Activated gamma-delta T cell treated with anti-CD3 and anti-CD28 coated beads, Interleukin-2, amount 50 U/mL, for 16 hours (primary cell): ENCODE measurements at regions not wholly inside any gene's neighbourhood (a gene's known extent, or its start where the extent isn't known, plus 50 kb on each side); places are given as distances from the start of the nearest gene placed in this dataset.
"Not testable (repeated sequence)": the region's sequence is repeated elsewhere in the genome, so short reads cannot be mapped to it uniquely, and the experiment has no call there.

Experiments
- DNase-seq: peaks from one replicate; pipeline ENCODE4 v3.0.0-alpha.2; 2020; ENCODE audit warnings: low read depth

DNA sequence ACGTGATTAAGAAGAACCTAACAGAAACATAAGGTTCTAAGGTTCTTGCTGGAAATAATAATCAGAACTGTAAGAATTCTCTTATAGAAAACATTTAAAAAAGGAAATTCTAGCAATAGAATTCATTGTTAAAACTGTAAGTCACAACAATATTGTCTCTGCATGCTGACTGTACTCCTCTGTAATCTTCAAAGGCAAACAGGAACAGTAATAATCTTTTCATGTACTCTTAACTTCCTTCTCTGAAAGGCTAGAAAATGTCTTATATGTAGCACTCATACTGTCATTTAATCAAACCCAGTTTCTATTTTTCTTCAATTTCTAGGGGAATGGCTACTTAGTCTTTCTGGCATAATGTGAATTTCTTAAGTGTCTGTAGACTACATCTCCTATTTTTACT lies 103.5 kb upstream of the AGAP9 start:
- DNase-seq = not testable (repeated sequence)

DNA sequence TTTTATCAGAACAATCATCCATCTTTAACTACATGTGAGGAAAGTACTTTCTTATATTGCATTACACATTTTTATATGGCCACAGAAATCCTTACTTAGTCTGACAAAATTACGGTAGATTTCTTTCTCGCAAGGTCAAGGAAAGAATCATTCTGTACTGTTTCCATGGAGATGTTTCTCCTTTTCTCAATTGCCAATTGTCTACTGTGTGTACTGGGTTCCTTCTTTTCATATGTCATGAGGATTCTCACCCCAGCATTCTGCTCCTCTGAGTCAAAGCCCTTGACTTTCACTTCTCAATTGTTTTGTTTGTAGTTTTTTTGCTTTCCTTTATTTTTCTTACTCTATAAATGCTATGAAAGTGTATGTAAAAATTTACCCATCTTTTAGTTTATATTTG lies 99.3 kb upstream of the AGAP9 start:
- DNase-seq = not testable (repeated sequence)

DNA sequence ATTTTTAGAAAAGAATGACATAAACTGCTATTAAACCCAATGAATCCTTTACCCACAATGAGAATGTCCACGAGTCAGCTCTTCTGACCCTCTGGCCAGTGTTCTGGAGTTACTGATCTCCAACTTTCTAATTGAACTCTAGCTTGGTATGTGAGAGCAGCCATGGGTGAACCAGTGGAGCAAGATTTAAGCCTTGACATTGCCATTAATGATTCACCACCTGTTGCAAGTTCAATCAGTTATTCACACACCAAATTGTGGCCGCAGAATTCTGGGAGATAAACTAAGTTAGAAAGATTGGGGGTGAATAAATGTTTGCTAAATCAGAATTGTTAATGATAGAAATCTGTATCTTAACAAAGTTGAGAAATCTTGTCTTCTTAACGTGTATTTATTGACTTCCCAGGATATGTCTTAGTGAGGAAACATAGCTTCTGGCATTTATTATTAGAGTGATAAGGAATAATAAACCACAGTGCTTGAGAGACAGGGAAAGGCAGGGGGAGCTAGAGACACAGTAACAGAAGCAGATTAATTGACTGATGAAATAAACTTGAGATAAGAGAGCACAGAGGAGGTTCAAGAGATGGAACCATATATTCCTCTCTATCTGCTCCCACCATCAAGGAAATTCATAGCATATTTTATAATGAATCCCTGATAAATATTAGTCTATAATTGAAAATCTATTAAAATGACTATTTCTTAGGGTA lies 96.0 kb upstream of the AGAP9 start:
- DNase-seq = not testable (repeated sequence)

DNA sequence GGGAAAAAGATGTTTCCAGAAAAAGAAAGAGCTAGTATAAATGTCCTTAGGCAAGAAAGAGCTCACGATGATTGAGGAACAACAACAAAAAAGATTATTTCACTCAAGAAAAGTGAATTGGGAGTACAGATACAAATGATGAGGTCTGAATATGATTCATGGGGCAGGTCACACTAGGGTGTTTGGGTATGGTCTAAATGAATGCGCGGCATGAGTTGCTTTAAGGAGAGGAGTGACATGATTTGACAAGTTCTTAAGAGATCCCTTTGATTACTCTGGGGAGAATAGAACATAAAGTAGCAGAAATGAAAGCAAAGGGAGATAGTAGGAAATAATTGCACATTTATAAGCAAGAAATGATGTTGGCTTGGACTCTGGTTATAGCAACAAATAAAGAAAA lies 85.9 kb upstream of the AGAP9 start:
- DNase-seq = not testable (repeated sequence)

DNA sequence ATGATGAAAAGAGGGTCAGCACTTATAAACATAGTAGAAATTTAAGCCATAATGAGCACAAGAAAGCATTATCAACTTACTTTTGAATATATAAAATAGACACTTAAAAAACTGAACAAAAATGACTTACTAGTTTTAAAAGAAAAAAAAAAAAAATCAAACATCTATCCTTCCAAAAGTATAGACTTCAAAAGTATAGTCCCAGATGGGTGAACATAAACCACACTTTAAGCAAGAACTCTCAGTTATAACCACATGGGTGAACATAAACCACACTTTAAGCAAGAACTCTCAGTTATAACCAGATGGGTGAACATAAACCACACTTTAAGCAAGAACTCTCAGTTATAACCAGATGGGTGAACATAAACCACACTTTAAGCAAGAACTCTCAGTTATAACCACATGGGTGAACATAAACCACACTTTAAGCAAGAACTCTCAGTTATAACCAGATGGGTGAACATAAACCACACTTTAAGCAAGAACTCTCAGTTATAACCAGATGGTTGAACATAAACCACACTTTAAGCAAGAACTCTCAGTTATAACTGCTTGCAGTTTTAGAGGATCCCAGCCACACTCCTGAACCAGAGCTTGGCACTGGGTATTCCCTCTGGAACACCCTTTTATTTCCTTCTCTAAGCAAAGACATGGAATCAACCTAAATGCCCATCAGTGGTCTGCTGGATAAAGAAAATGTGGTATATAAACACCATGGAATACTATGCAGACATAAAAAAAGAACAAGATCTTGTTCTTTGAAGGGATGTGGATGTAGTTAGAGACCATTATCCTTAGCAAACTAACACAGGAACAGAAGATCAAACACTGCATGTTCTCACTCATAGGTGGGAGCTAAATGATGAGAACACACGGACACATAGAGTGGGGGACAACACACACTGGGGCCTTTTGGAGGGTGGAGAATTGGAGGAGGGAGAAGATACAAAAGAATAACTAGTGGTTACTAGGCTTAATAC lies 82.6 kb upstream of the AGAP9 start:
- DNase-seq = not testable (repeated sequence)

DNA sequence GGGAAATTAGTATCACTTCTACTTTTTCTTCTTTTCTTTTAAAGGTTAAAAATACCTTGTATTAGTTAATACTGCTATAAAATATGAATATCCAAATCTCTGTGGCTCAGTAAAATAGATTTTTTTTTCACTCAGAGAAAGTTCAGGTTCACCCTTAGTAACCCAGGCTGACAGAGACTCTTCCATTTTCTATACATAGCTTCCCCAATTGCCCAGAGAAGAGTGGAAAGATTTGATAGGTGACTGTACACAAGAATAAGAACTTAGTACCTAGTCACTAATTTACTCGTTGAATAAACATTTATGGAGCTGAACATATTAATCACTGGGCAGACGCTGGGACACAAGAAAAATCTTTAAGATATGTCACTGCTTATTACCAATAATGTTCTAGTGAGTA lies 77.2 kb upstream of the AGAP9 start:
- DNase-seq = not testable (repeated sequence)

DNA sequence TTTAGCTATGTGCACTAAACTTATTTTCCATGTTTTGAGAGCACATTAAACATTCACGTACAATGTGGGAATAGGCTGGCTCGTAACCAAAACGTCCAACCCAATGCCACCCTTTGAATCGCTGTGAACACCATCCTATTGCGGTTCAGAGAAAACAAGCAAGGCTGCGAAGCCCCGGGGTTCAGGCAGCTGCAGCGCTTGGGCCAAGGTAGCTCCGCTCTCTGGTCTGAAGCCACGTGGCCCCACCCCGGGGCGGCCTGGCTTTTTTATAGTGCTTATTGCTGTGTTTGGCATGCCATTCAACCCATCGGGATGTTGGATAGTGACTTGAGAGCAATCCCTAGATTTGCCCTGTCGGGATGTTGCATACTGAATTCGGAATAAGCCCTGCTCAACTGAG lies 76.7 kb upstream of the AGAP9 start:
- not testable (repeated sequence) for DNase-seq

DNA sequence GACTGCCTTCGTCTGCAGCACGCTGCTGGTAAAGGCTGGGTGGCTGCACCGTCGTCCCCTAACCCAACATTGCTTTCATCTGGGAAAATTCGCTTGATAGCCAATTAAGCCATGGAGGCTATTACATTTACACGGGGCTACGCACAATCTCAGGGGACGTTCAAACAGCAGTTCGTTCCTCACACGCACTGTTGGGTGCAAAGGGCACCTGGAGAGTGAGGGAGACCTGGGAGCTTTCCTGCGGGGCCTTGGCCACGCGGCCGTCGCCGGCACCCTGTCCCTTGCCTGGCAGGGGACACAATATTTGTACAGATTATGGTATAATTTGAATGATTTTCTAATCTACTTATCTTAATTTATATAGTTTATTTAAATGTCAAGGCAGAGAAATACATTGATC lies 76.2 kb upstream of the AGAP9 start:
- not testable (repeated sequence) for DNase-seq

DNA sequence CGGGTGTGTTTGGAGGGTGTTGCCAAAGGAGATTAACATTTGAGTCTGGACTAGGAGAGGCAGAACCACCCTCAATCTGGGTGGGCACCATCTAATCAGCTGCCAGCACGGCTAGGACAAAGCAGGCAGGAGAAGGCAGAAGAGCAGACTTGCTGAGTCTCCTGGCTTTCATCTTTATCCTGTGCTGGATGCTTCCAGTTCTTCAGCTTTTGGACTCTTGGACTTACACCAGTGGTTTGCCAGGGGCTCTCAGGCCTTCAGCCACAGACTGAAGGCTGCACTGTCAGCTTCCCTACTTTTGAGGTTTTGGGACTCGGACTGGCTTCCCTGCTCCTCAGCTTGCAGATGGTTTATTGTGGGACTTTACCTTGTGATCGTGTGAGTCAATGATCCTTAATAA lies 70.4 kb upstream of the AGAP9 start:
- not testable (repeated sequence) for DNase-seq

DNA sequence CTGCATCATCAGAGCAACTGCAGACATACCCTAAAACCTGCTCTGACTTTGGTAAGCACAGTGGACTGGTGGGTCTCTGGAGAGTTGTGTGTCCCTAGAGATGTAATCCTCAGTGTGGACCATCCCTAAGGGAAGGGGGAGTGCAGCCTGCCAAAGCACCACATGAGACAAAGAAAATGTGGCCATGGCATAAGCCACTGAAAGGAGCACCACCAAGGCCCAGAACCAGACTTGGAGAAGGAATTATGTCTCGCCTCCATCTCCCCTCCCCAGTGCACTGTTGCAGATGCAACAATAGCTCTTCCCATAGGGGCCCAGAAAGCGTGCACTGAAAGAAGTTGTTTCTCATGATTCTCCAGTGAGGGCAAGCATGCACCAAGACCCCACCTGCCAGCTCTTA lies 69.7 kb upstream of the AGAP9 start:
- not testable (repeated sequence) for DNase-seq

DNA sequence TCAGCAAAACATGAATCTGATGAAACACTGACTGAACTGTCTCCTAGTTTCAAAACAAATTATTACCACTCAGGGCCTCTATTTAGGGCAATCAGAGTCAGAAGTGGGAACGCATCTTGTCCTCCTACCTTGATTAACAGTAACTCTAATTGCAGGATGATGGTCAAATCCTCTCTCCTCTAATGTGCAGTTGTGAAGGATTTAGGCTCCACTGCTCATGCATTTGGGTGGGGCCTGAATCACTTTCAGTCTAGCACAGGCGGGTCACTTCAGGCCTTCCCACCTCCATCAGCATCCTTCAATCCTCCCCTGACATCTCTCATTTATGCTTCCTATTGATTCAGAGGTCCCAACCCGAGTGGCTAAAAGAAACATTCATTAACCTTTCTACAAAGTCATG lies 67.5 kb upstream of the AGAP9 start:
- DNase-seq = not testable (repeated sequence)

DNA sequence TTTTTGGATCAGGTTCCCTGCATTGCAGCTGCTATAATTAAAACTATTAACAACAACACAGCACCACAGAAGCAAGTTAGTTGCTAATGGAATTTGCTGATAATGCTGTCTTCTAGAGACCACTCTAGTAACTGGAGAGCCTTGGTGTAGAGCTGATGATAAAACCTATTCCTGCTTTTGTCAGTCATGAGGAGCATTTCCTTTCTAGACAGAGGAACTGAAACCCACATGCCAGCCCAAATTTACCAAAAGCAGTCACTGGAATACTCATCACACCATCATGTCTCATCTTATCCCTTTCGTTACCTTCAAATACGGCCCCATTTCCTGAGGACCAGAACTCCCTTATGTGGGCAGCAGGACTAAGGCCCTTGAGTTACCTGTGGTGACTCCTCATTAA lies 67.1 kb upstream of the AGAP9 start:
- DNase-seq = not testable (repeated sequence)

DNA sequence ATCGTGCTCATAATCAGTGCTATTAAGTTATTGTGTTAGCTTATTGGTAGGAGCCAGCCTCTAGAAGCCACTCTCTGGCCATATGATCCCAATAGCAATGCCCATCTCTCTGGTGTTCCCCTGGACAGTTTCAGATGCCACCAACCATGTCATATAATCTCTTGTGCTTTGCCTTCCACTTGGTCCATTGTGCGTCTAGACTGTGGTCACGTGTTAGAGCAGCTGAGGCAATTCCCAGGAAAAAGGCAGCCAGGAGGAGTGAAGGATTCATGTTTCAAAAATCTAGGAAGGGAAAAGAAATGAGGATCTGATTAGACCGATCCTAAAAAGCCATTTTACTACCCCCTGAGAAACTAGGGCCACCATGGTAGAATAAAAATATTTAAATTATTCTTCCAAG lies 58.6 kb upstream of the AGAP9 start:
- DNase-seq = not testable (repeated sequence)

DNA sequence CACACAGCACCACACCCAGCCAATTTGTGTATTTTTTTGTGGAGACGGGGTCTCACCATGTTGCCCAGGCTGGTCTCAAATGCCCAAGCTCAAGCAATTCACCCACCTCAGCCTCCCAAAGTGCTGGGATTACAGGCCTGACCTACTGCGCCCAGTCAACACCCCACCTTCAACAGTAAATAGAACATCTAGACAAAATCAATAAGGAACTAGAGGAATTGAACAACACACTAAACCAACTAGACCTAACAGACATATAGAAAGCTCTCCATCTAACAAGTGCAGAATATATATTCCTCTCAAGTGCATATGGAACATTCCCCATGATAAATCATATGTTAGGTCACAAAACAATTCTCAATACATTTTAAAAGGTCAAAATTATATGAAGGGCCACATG lies 56.6 kb upstream of the AGAP9 start:
- DNase-seq = not testable (repeated sequence)

DNA sequence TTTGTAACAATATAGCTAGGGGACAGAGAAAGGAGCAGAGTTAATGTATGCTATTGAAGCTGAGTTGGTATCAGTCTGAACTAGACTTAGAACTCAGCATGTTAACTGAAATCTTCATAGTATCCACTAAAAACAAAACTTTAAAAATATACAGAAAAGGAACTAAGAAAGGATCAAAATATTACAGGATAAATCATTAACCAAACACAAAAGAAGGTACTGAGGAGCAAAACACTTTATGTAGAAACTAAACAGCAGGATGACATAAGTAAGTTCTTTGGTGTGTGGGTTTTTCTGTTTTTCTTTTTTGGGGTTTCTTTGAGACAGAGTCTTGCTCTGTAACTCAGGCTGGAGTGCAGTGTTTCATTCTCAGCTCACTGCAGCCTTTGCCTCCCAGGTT lies 55.1 kb upstream of the AGAP9 start:
- DNase-seq = not testable (repeated sequence)
